Central memory CD8-positive, alpha-beta T cell (primary cell): ENCODE measurements at regions not wholly inside any gene's neighbourhood (a gene's known extent, or its start where the extent isn't known, plus 50 kb on each side); places are given as distances from the start of the nearest gene placed in this dataset.
"Not testable (repeated sequence)": the region's sequence is repeated elsewhere in the genome, so short reads cannot be mapped to it uniquely, and the experiment has no call there.

ENCODE experiments used
- ATAC-seq: fragments of 150-1000 bp; cut with Tn5 transposase; replicated peaks from 2 replicates; pipeline ENCODE4 v1.10.0; 2022; ENCODE audit warnings: mild to moderate bottlenecking, moderate FRiP score, moderate number of reproducible peaks; ENCODE audit not compliant: poor library complexity, severe bottlenecking; ENCODE audit errors: extremely low read depth
- DNase-seq, 2 donors: peaks; one replicate each; pipeline ENCODE4 v3.0.0; 2021; ENCODE audit warnings: low spot score in 2 of 2
- H3K27ac Mint-ChIP-seq: one replicate; pipeline ENCODE4 v1.8.0; 2022; ENCODE audit warnings: low read depth, mild to moderate bottlenecking, moderate library complexity, mixed read lengths
- H3K27me3 Mint-ChIP-seq: one replicate; pipeline ENCODE4 v1.8.0; 2022; ENCODE audit warnings: mixed read lengths
- H3K36me3 Mint-ChIP-seq: one replicate; pipeline ENCODE4 v1.8.0; 2022; ENCODE audit warnings: mild to moderate bottlenecking, moderate library complexity, mixed read lengths; ENCODE audit not compliant: insufficient read depth
- H3K4me1 Mint-ChIP-seq: one replicate; pipeline ENCODE4 v1.8.0; 2022; ENCODE audit warnings: mixed read lengths
- H3K4me3 Mint-ChIP-seq: one replicate; pipeline ENCODE4 v1.8.0; 2022; ENCODE audit warnings: mild to moderate bottlenecking, moderate library complexity, mixed read lengths
- H3K9me3 Mint-ChIP-seq: one replicate; pipeline ENCODE4 v1.8.0; 2022; ENCODE audit warnings: mixed read lengths

DNA sequence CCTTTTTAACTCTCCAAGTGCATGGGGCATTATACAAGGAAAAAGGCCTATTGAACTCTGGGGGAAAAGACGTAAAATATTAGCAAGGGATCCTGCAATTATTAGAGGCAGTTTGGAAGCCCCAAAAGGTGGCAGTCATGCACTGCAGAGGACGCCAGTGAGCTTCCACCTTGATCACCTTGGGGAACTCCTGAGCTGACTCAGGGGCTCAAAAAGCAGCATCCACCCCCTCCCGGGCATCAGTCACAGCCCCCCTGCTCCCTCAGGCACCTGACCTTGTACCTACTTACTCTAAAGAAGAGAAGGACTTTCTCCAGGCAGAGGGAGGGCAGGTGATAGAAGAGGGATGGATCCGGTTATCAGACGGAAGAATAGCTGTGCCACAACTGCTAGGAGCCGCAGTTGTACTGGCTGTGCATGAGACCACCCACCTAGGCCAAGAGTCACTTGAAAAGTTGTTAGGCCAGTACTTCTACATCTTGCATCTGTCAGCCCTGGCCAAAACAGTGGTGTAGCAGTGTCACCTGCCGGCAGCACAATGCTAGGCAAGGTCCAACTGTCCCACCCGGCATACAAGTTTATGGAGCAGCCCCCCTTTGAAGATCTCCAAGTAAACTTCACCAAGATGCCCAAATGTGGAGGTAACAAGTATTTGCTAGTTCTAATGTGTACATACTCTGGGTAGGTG lies 601.6 kb downstream of the UQCRFS1 start:
- ATAC-seq, H3K4me3 Mint-ChIP-seq, H3K27me3 Mint-ChIP-seq, H3K4me1 Mint-ChIP-seq, H3K36me3 Mint-ChIP-seq, DNase-seq, H3K27ac Mint-ChIP-seq, H3K9me3 Mint-ChIP-seq: not testable (repeated sequence)

DNA sequence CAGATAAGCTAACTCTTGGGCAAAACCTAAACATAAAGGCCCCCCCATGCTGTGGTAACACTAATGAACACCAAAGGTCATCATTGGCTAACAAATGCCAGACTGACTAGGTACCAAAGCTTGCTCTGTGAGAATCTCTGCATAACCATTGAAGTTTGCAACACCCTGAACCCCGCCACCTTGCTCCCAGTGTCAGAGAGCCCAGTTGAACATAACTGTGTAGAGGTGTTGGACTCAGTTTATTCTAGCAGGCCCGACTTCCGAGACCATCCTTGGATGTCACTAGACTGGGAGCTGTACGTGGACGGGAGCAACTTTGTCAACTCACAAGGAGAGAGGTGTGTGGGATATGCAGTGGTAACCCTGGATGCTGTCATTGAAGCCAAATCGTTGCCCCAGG lies 602.2 kb downstream of the UQCRFS1 start:
- no peak for DNase-seq
- Mint-ChIP-seq H3K36me3 (no peaks in the 10 kb centered on the region), H3K4me1 (no peaks in the 10 kb centered on the region), H3K9me3 (peaks cover 7% of the 10 kb centered on the region), H3K4me3 (no peak overlapping the region), H3K27ac (no peak overlapping the region), H3K27me3 (no peaks in the 10 kb centered on the region)
- ATAC-seq, result no peak

DNA sequence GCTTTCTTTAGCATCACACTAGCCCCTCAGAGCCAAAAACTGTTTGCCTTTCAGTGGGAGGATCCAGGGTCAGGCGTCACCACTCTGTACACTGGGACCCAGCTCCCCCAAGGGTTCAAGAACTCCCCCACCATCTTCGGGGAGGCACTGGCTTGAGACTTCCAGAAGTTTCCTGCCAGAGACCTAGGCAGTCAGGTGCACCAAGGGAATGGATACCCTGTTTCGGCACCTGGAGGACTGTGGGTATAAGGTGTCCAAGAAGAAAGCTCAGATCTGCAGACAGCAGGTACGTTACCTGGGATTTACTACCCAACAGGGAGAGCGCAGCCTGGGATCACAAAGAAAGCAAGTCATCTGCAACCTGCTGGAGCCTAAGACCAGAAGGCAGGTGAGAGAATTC lies 603.0 kb downstream of the UQCRFS1 start:
- ATAC-seq (no peak), DNase-seq (no peak)
- Mint-ChIP-seq H3K4me1 (no peaks in the 10 kb centered on the region), H3K4me3 (no peak overlapping the region), H3K27ac (no peak overlapping the region), H3K9me3 (peaks cover 7% of the 10 kb centered on the region), H3K36me3 (no peaks in the 10 kb centered on the region), H3K27me3 (no peaks in the 10 kb centered on the region)

DNA sequence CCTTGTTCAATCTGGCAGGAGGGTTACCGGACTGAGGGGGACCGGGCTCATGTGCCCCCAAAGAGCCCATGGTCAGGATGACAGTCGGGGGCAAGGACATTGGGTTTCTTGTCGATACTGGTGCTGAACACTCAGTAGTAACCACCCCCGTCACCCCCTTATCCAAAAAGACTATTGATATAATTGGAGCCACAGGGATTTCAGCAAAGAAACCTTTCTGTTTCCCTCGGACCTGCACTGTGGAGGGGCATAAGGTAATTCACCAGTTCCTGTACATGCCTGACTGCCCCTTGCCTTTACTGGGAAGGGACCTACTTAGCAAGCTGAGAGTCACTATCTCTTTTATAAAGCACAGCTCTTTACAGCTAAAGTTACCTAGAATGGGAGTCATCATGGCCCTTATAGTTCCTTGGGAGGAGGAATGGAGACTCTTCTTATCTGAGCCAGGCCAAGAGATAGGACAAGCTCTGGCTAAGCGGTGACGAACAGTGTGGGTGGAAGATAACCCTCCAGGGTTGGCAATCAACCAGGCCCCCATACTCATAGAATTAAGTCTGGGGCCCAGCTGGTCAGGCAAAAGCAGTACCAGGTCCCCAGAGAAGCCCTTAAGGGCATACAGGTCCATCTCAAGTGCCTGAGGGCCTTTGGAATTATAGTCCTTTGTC lies 603.7 kb downstream of the UQCRFS1 start:
- Mint-ChIP-seq H3K4me3 (no peak overlapping the region), H3K36me3 (no peaks in the 10 kb centered on the region), H3K4me1 (peaks cover 2% of the 10 kb centered on the region), H3K27me3 (no peaks in the 10 kb centered on the region), H3K27ac (no peak overlapping the region), H3K9me3 (peaks cover 7% of the 10 kb centered on the region)
- ATAC-seq (no peak), DNase-seq (no peak)

DNA sequence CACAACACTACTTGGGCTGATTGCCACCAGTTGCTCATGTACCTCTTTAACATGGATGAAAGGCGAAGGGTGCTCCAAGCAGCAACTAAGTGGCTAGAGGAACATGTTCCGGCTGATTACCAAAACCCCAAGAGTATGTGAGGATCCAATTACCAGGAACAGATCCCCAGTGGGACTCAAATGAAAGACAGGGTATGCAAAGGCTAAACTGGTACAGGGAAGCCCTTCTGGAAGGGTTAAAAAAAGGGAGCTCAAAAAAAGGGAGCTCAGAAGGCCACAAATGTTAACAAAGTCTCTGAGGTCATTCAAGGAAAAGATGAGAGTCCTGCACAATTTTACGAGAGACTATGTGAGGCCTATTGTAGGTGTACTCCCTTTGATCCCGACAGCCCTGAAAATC lies 604.7 kb downstream of the UQCRFS1 start:
- ATAC-seq, result no peak
- Mint-ChIP-seq H3K27me3 (no peaks in the 10 kb centered on the region), H3K9me3 (peaks cover 7% of the 10 kb centered on the region)

DNA sequence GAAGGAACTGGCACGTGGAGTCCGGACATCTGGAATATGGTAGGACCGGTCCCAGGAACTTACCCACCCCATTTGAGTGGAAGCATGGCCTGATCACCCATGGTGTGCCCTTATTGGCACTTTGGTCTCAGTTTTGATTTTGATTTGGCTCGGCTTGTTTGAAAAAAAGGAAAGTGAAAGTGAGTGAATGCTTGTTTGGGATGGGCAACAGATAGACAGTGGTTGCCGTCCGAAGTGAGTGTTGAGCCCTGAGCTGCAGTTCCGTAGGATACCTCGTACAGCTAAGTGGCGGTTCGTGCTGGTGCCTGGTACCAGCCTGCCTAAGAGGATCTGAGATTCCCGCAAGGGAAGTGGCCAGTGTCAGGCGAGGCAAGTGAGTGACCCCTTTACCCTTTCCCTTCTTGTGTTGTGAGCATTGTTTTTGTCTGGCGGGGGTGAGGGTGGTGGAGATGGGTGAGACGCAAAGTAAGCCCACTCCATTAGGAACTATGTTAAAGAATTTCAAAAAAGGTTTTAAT lies 605.8 kb downstream of the UQCRFS1 start:
- no peaks in the 10 kb centered on the region for H3K27me3 Mint-ChIP-seq
- DNase-seq, result no peak
- H3K36me3 Mint-ChIP-seq, result no peaks in the 10 kb centered on the region
- ATAC-seq, result no peak
- H3K4me1 Mint-ChIP-seq, result peaks cover 5% of the 10 kb centered on the region
- no peak overlapping the region for H3K4me3 Mint-ChIP-seq
- H3K9me3 Mint-ChIP-seq, result peaks cover 7% of the 10 kb centered on the region
- no peak overlapping the region for H3K27ac Mint-ChIP-seq

More for the DNA sequence above, 604.7 kb downstream of the UQCRFS1 start:
- Mint-ChIP-seq H3K4me1 (peaks cover 5% of the 10 kb centered on the region), H3K4me3 (no peak overlapping the region), H3K36me3 (no peaks in the 10 kb centered on the region), H3K27ac (no peak overlapping the region)
- DNase-seq, result no peak

DNA sequence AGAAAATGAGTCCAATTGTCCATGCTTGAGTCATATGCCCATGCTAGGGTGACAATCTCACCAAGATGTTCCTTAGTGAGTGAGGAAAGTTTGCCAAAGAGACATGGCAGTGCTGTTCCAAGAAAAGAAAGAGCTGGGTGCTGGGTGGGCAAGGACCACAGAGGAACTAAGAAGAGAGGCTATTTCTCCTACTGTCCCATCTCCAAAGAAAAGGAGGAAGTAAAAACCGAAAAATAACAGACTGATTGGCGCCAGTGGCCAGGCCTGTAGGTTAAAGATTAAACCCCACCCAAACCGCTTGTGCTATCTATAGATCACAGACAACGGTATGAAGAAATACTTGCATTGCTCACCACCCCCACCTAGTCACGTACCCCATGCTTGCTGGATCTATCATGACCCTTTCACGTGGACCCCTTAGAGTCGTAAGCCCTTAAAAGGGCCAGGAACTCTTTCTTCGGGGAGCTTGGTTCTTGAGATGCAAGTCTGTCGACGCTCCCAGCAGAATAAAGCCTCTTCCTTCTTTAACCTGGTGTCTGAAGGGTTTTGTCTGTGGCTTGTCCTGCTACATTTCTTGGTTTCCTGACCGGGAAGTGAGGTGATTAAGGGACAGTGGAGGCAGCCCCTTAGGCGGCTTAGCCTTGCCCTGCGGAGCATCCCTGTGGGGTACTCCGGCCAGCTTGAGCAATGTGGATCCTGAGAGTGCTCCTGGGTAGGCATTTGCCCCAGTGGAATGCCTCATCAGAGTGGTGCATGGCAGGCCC lies 606.5 kb downstream of the UQCRFS1 start:
- H3K9me3 Mint-ChIP-seq, result peaks cover 7% of the 10 kb centered on the region
- no peak overlapping the region for H3K27ac Mint-ChIP-seq
- no peak overlapping the region for H3K4me3 Mint-ChIP-seq
- DNase-seq, result no peak
- H3K27me3 Mint-ChIP-seq, result no peaks in the 10 kb centered on the region
- no peaks in the 10 kb centered on the region for H3K36me3 Mint-ChIP-seq
- H3K4me1 Mint-ChIP-seq, result peaks cover 5% of the 10 kb centered on the region
- no peak for ATAC-seq

DNA sequence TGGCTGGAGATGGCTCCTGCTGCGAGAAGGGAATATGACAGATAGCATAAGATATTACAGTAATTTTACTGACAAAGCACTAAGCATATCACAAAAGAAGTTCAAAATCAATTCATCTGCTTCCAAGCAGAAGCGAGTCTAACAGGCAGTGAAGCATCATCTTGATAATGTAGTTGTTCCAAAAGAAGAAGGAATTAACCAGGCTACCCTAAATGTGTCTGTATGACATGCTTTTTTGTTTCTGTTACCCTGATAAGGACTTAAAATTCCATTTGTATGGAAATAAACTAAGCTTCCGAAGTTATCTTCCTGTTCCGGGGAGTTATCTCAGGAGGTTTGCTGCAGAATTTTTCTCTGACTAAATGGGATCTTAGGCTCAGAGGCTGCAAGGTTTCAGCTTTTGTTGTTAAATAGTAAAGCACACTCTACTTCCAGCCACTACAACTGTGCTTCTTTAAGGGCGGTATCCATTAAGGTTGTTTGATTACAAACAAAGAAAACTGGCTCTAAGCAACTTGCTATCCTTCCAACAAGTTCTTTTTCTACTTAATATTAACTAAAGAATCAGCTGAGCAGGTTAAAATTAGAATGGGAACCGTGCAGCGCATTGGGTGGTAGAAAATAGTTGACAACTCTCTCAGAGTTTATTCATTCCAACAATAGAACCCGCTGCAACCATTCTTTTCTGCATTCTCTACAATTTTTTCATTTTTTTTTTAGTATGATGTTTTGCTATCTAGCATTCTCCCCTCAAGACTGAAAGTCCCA lies 607.3 kb downstream of the UQCRFS1 start:
- H3K9me3 Mint-ChIP-seq, result peaks cover 7% of the 10 kb centered on the region
- no peaks in the 10 kb centered on the region for H3K36me3 Mint-ChIP-seq
- DNase-seq (no peak), ATAC-seq (no peak)
- no peaks in the 10 kb centered on the region for H3K27me3 Mint-ChIP-seq
- no peak overlapping the region for H3K4me3 Mint-ChIP-seq
- peaks cover 5% of the 10 kb centered on the region for H3K4me1 Mint-ChIP-seq
- no peak overlapping the region for H3K27ac Mint-ChIP-seq

DNA sequence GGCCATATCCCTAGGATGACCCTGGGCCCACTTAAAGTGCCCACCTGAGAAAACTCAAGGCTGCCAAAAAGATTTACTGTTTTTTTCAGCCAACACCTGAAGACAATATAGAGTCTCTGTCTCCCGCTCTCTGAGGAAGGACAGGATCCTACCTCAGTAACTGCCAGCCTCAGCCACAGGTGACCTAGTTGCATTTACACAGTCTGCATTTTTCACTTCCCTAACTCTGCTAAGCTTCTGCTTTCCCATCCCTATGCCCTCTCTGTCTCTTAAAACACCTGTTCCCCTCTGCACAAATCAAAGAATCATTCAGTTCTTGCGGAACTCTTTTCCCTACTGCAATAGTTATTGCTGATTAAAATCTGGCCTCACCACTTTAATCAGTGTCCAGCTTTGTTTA lies 609.5 kb downstream of the UQCRFS1 start:
- ATAC-seq (no peak), DNase-seq (no peak)
- Mint-ChIP-seq H3K36me3 (no peaks in the 10 kb centered on the region), H3K4me3 (no peak overlapping the region), H3K9me3 (peaks cover 7% of the 10 kb centered on the region), H3K27ac (no peak overlapping the region), H3K27me3 (no peaks in the 10 kb centered on the region), H3K4me1 (peaks cover 5% of the 10 kb centered on the region)

DNA sequence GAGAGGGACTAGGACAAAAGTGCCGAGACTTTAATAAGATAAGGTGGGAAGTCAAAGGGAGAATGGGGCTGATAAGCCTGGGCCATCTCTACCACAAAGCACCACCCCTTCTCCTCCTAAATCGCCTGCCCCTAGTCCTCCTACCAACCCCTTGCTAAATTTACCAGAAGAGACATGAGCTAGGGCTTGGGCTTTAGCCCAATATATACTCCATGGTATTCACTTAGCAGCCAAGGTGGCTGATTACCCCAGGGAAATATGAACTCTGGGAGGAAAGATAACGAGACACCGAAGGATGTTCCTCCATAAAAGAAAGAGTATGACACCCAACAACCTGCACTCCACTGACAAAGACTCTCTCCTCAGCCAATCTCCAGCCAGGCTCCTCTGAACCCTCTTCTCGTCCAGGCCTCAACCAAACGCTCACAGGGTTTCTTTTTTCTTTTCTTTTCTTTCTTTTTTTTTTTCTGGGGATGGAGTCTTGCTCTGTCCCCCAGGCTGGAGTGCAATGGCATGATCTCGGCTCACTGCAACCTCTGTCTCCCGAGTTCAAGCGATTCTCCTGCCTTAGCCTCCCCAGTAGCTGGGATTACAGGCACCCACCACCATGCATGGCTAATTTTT lies 610.2 kb downstream of the UQCRFS1 start:
- Mint-ChIP-seq H3K27ac (no peak overlapping the region), H3K9me3 (peaks cover 7% of the 10 kb centered on the region), H3K4me1 (peaks cover 5% of the 10 kb centered on the region), H3K27me3 (no peaks in the 10 kb centered on the region), H3K36me3 (no peaks in the 10 kb centered on the region), H3K4me3 (no peak overlapping the region)
- DNase-seq (no peak), ATAC-seq (no peak)

DNA sequence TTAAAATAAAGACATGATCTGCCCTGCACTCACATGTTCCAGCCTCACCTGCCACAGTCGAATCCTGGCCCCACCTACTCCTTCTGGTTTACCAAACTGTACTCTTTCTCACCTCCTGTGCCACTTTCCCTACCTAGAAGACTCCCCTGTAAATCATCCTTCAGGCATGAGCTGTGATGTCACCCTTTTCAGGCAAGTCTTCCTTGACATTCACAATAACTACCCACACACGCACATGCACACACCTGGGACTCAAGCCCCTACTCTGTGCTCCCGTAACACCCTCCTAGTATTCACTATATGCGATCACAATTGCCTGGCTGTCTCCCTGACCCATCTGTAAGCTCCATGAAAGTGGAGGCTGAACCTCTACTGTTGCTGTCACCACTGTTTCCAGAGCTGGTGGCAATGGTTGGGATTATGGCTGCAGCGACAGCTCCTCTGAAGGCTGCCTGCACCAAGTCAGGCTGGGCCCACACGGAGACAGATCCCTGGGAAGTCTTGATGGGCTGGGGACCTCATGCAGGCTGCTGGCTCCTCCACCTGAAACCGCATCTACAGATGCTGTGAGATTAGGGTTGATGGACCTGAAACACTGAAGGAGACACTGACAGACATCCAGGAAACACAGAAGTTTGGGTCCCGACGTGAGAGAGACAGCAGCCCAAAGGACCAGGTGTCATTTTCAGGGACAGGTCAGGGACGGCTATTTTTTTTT lies 611.1 kb downstream of the UQCRFS1 start:
- Mint-ChIP-seq H3K4me1 (peaks cover 5% of the 10 kb centered on the region), H3K27me3 (no peaks in the 10 kb centered on the region), H3K9me3 (peaks cover 2% of the 10 kb centered on the region), H3K27ac (peak overlapping the region; percentile 0), H3K36me3 (no peaks in the 10 kb centered on the region), H3K4me3 (no peak overlapping the region)
- DNase-seq (no peak), ATAC-seq (no peak)
